ENCODE measurements at regions not wholly inside any gene's neighbourhood (a gene's known extent, or its start where the extent isn't known, plus 50 kb on each side); places are given as distances from the start of the nearest gene placed in this dataset.

GRCh38 chr5:160956051-160956450 lies 104.0 kb upstream of the ATP10B start:
- no peak for DNase-seq (ENCODE audit: low spot score)

- DNase-seq (ENCODE audit: low spot score) = no peak
These were observed 98.3 kb upstream of the ATP10B start for GRCh38 chr5:160950311-160950710.

- DNase-seq (ENCODE audit: low spot score) = no peak
These were observed 88.7 kb upstream of the ATP10B start for GRCh38 chr5:160940725-160941124.

- DNase-seq (ENCODE audit: low spot score) = peak; percentile 26
These were observed 86.5 kb upstream of the ATP10B start for GRCh38 chr5:160938532-160938931.

GRCh38 chr5:160937570-160937969 lies 85.6 kb upstream of the ATP10B start:
- no peak for DNase-seq (ENCODE audit: low spot score)

GRCh38 chr5:160935776-160936175 lies 83.8 kb upstream of the ATP10B start:
- DNase-seq (ENCODE audit: low spot score) = no peak

GRCh38 chr5:160931283-160931682 lies 79.3 kb upstream of the ATP10B start:
- DNase-seq (ENCODE audit: low spot score) = no peak

GRCh38 chr5:160930406-160930805 lies 78.4 kb upstream of the ATP10B start:
- peak; percentile 78 for DNase-seq (ENCODE audit: low spot score)

GRCh38 chr5:160929906-160930305 lies 77.9 kb upstream of the ATP10B start:
- no peak for DNase-seq (ENCODE audit: low spot score)

- DNase-seq (ENCODE audit: low spot score) = peak; percentile 14
These were observed 77.3 kb upstream of the ATP10B start for GRCh38 chr5:160929360-160929759.

GRCh38 chr5:160926428-160926827 lies 74.4 kb upstream of the ATP10B start:
- DNase-seq (ENCODE audit: low spot score) = peak; percentile 16

- DNase-seq (ENCODE audit: low spot score) = no peak
These were observed 73.3 kb upstream of the ATP10B start for GRCh38 chr5:160925281-160925680.

GRCh38 chr5:160923936-160924710 lies 72.1 kb upstream of the ATP10B start:
- peak; percentile 54 for DNase-seq (ENCODE audit: low spot score)

- no peak for DNase-seq (ENCODE audit: low spot score)
These were observed 71.4 kb upstream of the ATP10B start for GRCh38 chr5:160923411-160923810.

GRCh38 chr5:160922311-160922710 lies 70.3 kb upstream of the ATP10B start:
- no peak for DNase-seq (ENCODE audit: low spot score)

GRCh38 chr5:160921423-160922285 lies 69.6 kb upstream of the ATP10B start:
- no peak for DNase-seq (ENCODE audit: low spot score)

- no peak for DNase-seq (ENCODE audit: low spot score)
These were observed 67.6 kb upstream of the ATP10B start for GRCh38 chr5:160919626-160920025.

GRCh38 chr5:160918386-160918785 lies 66.4 kb upstream of the ATP10B start:
- no peak for DNase-seq (ENCODE audit: low spot score)

- no peak for DNase-seq (ENCODE audit: low spot score)
These were observed 54.1 kb upstream of the ATP10B start for GRCh38 chr5:160906090-160906489.

- no peak for DNase-seq (ENCODE audit: low spot score)
These were observed 53.3 kb upstream of the ATP10B start for GRCh38 chr5:160905285-160905684.

GRCh38 chr5:160904591-160904990 lies 52.6 kb upstream of the ATP10B start:
- DNase-seq (ENCODE audit: low spot score) = no peak

GRCh38 chr5:160903551-160903950 lies 51.5 kb upstream of the ATP10B start:
- DNase-seq (ENCODE audit: low spot score) = no peak

- no peak for DNase-seq (ENCODE audit: low spot score)
These were observed 51.1 kb upstream of the ATP10B start for GRCh38 chr5:160903076-160903475.

Data from iPS-NIHi11 (cell line).